ENCODE measurements at regions not wholly inside any gene's neighbourhood (a gene's known extent, or its start where the extent isn't known, plus 50 kb on each side); places are given as distances from the start of the nearest gene placed in this dataset.

- no peaks in the 10 kb centered on the region for H3K9me3 Mint-ChIP-seq
- 97% methylated on average over 3 of the region's 3 CpGs; no CpG with 5 or more reads in 1 of the 2 experiments for WGBS, 2 experiments (ENCODE audit: insufficient coverage in 1 of 2, insufficient read length in 1 of 2)
- no peaks in the 10 kb centered on the region for H3K36me3 Mint-ChIP-seq (ENCODE audit: low read depth)
- H3K27me3 ChIP-seq (ENCODE audit: control insufficient read depth, insufficient read depth, low read length, poor library complexity, severe bottlenecking) = no peaks in the 10 kb centered on the region
- H3K27ac ChIP-seq (ENCODE audit: low read depth, low read length) = no peak overlapping the region
- H3K27me3 Mint-ChIP-seq (ENCODE audit: insufficient read depth) = no peaks in the 10 kb centered on the region
- TF ChIP-seq CTCF (conservative IDR thresholded peaks at IDR 0.05) = no peak
- H3K4me3 ChIP-seq (ENCODE audit: low read length) = no peak overlapping the region
- H3K36me3 ChIP-seq (ENCODE audit: control insufficient read depth, insufficient read depth, low read length) = no peaks in the 10 kb centered on the region
- no peak overlapping the region for H3K4me3 Mint-ChIP-seq
- no peaks in the 10 kb centered on the region for H3K4me1 ChIP-seq (ENCODE audit: control insufficient read depth, insufficient read depth, low read length)
- no peak for DNase-seq
- H3K27ac Mint-ChIP-seq = no peak overlapping the region
- no peaks in the 10 kb centered on the region for H3K9me3 ChIP-seq (ENCODE audit: control insufficient read depth, low read length)
- peaks cover 9% of the 10 kb centered on the region for H3K4me1 Mint-ChIP-seq
- H3K9ac ChIP-seq (ENCODE audit: extremely low read depth, low read length, poor library complexity, severe bottlenecking) = no peak overlapping the region
Observed at GRCh38 chr5:158641016-158641415, 458.7 kb downstream of the EBF1 start.

DNA sequence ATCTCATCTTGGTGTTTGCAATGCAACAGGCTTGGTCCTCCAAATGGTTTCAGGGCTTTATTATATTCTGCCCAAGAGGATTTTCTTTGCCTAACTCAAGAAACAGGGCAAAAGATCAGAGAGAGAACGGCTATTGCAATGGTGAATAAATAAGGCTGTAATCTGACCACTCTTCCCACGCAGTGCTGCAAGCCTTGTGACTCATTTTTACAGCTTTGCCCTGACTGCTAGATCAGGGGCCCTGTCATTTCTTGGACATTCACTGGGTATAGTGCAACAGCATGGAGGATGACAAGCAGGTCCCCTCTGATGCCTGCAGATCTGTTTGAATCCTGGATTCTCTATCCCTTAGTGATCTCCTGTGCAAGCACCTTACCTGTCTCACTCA lies 459.1 kb downstream of the EBF1 start:
- no peak for DNase-seq
- 80 to 87% methylated on average over 1 to 2 of the region's 2 CpGs for WGBS, 2 experiments (ENCODE audit: insufficient coverage in 1 of 2, insufficient read length in 1 of 2)
- no peaks in the 10 kb centered on the region for H3K36me3 Mint-ChIP-seq (ENCODE audit: low read depth)
- TF ChIP-seq CTCF (conservative IDR thresholded peaks at IDR 0.05) = no peak
- no peak overlapping the region for H3K4me3 ChIP-seq (ENCODE audit: low read length)
- no peaks in the 10 kb centered on the region for H3K9me3 ChIP-seq (ENCODE audit: control insufficient read depth, low read length)
- no peaks in the 10 kb centered on the region for H3K9me3 Mint-ChIP-seq
- no peak overlapping the region for H3K27ac Mint-ChIP-seq
- H3K27ac ChIP-seq (ENCODE audit: low read depth, low read length) = no peak overlapping the region
- H3K27me3 ChIP-seq (ENCODE audit: control insufficient read depth, insufficient read depth, low read length, poor library complexity, severe bottlenecking) = no peaks in the 10 kb centered on the region
- H3K36me3 ChIP-seq (ENCODE audit: control insufficient read depth, insufficient read depth, low read length) = no peaks in the 10 kb centered on the region
- no peak overlapping the region for H3K4me3 Mint-ChIP-seq
- H3K4me1 ChIP-seq (ENCODE audit: control insufficient read depth, insufficient read depth, low read length) = no peaks in the 10 kb centered on the region
- no peaks in the 10 kb centered on the region for H3K27me3 Mint-ChIP-seq (ENCODE audit: insufficient read depth)
- H3K9ac ChIP-seq (ENCODE audit: extremely low read depth, low read length, poor library complexity, severe bottlenecking) = no peak overlapping the region
- H3K4me1 Mint-ChIP-seq = peaks cover 9% of the 10 kb centered on the region

GRCh38 chr5:158639881-158640592 lies 459.7 kb downstream of the EBF1 start:
- Histone ChIP-seq H3K36me3 (ENCODE audit: control insufficient read depth, insufficient read depth, low read length) (no peaks in the 10 kb centered on the region), H3K9me3 (ENCODE audit: control insufficient read depth, low read length) (no peaks in the 10 kb centered on the region), H3K27me3 (ENCODE audit: control insufficient read depth, insufficient read depth, low read length, poor library complexity, severe bottlenecking) (no peaks in the 10 kb centered on the region), H3K9ac (ENCODE audit: extremely low read depth, low read length, poor library complexity, severe bottlenecking) (no peak overlapping the region), H3K4me1 (ENCODE audit: control insufficient read depth, insufficient read depth, low read length) (no peaks in the 10 kb centered on the region), H3K27ac (ENCODE audit: low read depth, low read length) (no peak overlapping the region), H3K4me3 (ENCODE audit: low read length) (no peak overlapping the region)
- H3K27me3 Mint-ChIP-seq (ENCODE audit: insufficient read depth) = no peaks in the 10 kb centered on the region
- H3K27ac Mint-ChIP-seq = peak overlapping the region; percentile 37
- no peak overlapping the region for H3K4me3 Mint-ChIP-seq
- H3K4me1 Mint-ChIP-seq = peaks cover 7% of the 10 kb centered on the region
- no peak for DNase-seq
- TF ChIP-seq CTCF (conservative IDR thresholded peaks at IDR 0.05) = no peak
- H3K36me3 Mint-ChIP-seq (ENCODE audit: low read depth) = no peaks in the 10 kb centered on the region
- whole genome bisulfite sequencing, 2 experiments (ENCODE audit: insufficient coverage in 1 of 2, insufficient read length in 1 of 2) = 88 to 95% methylated on average over 2 to 5 of the region's 5 CpGs
- no peaks in the 10 kb centered on the region for H3K9me3 Mint-ChIP-seq

Measured in endodermal cell (in vitro differentiated cells).